ENCODE measurements at regions not wholly inside any gene's neighbourhood (a gene's known extent, or its start where the extent isn't known, plus 50 kb on each side); places are given as distances from the start of the nearest gene placed in this dataset.

- no peaks in the 10 kb centered on the region for H3K4me1 ChIP-seq
- intact Hi-C loops (cut with DNase I; ENCODE audit: low total_unique reads): no loop called here
- H3K27me3 ChIP-seq (replicated peaks in 1 of 7): peaks cover 0 to 12% (median 0%) of the 10 kb centered on the region in 7 donors
- H3K4me3 ChIP-seq: no peak overlapping the region
- WGBS, 5 donors: 19 to 28% (median 19%) methylated on average over 2 of the region's 2 CpGs
- TF ChIP-seq POLR2AphosphoS5 (IDR thresholded peaks at IDR 0.05): no peak
- no peak for TF ChIP-seq CTCF (IDR thresholded peaks at IDR 0.05 in 8 of 11, conservative IDR thresholded peaks at IDR 0.05 in 3 of 11)
- no peak for TF ChIP-seq POLR2A (IDR thresholded peaks at IDR 0.05)
- no peaks in the 10 kb centered on the region for H3K36me3 ChIP-seq
- no peaks in the 10 kb centered on the region for H3K9me3 ChIP-seq
- H3K27ac ChIP-seq: no peak overlapping the region
- no peak for DNase-seq
Observed at GRCh38 chr1:112172294-112172882, 182.9 kb upstream of the KCND3 start.

GRCh38 chr1:112177314-112177713, 187.8 kb upstream of the KCND3 start:
- DNase-seq: no peak
- Histone ChIP-seq H3K4me1 (no peaks in the 10 kb centered on the region), H3K27ac (no peak overlapping the region), H3K9me3 (no peaks in the 10 kb centered on the region), H3K27me3 (replicated peaks in 1 of 7) (peaks cover 0 to 14% (median 0%) of the 10 kb centered on the region in 7 donors), H3K36me3 (no peaks in the 10 kb centered on the region), H3K4me3 (no peak overlapping the region)
- intact Hi-C loops (cut with DNase I; ENCODE audit: low total_unique reads): no loop called here
- 63 to 70% (median 68%) methylated on average over 6 of the region's 6 CpGs for WGBS, 5 donors
- TF ChIP-seq POLR2A (IDR thresholded peaks at IDR 0.05) (no peak), CTCF (IDR thresholded peaks at IDR 0.05 in 8 of 11, conservative IDR thresholded peaks at IDR 0.05 in 3 of 11) (no peak), POLR2AphosphoS5 (IDR thresholded peaks at IDR 0.05) (no peak)

- Histone ChIP-seq H3K27me3 (replicated peaks in 1 of 7) (peaks cover 0 to 8% (median 0%) of the 10 kb centered on the region in 7 donors), H3K4me3 (no peak overlapping the region), H3K4me1 (no peaks in the 10 kb centered on the region), H3K36me3 (no peaks in the 10 kb centered on the region), H3K27ac (no peak overlapping the region), H3K9me3 (peaks cover 0 to 5% (median 0%) of the 10 kb centered on the region in 8 donors)
- no peak for DNase-seq
- no peak for TF ChIP-seq POLR2A (IDR thresholded peaks at IDR 0.05)
- TF ChIP-seq POLR2AphosphoS5 (IDR thresholded peaks at IDR 0.05): no peak
- TF ChIP-seq CTCF (IDR thresholded peaks at IDR 0.05 in 8 of 11, conservative IDR thresholded peaks at IDR 0.05 in 3 of 11): no peak
- intact Hi-C loops (cut with DNase I; ENCODE audit: low total_unique reads): no loop called here
Observed at GRCh38 chr1:112188611-112189010, 199.1 kb upstream of the KCND3 start.

GRCh38 chr1:112196008-112196588, 199.9 kb upstream of the CTTNBP2NL start:
- intact Hi-C loops (cut with DNase I; ENCODE audit: low total_unique reads): no loop called here
- DNase-seq: no peak

More at GRCh38 chr1:112196008-112196588, 199.9 kb upstream of the CTTNBP2NL start:
- no peak overlapping the region for H3K27ac ChIP-seq
- peaks cover 0 to 13% (median 0%) of the 10 kb centered on the region in 8 donors for H3K9me3 ChIP-seq
- 41 to 58% (median 52%) methylated on average over 4 of the region's 4 CpGs for WGBS, 5 donors
- no peaks in the 10 kb centered on the region for H3K4me1 ChIP-seq
- H3K27me3 ChIP-seq (replicated peaks in 1 of 7): peaks cover 0 to 8% (median 0%) of the 10 kb centered on the region in 7 donors
- TF ChIP-seq POLR2A (IDR thresholded peaks at IDR 0.05) (no peak), POLR2AphosphoS5 (IDR thresholded peaks at IDR 0.05) (no peak), CTCF (IDR thresholded peaks at IDR 0.05 in 8 of 11, conservative IDR thresholded peaks at IDR 0.05 in 3 of 11) (no peak)
- H3K36me3 ChIP-seq: no peaks in the 10 kb centered on the region
- H3K4me3 ChIP-seq: no peak overlapping the region
